DMS 273 treated with DMSO at 0.1 percent for 48 hours (cell line): ENCODE measurements at regions not wholly inside any gene's neighbourhood (a gene's known extent, or its start where the extent isn't known, plus 50 kb on each side); places are given as distances from the start of the nearest gene placed in this dataset.

ENCODE experiments used
- DNase-seq: peaks from one replicate; lab custom pipeline; 2025; lab: John Stamatoyannopoulos, UW

DNA sequence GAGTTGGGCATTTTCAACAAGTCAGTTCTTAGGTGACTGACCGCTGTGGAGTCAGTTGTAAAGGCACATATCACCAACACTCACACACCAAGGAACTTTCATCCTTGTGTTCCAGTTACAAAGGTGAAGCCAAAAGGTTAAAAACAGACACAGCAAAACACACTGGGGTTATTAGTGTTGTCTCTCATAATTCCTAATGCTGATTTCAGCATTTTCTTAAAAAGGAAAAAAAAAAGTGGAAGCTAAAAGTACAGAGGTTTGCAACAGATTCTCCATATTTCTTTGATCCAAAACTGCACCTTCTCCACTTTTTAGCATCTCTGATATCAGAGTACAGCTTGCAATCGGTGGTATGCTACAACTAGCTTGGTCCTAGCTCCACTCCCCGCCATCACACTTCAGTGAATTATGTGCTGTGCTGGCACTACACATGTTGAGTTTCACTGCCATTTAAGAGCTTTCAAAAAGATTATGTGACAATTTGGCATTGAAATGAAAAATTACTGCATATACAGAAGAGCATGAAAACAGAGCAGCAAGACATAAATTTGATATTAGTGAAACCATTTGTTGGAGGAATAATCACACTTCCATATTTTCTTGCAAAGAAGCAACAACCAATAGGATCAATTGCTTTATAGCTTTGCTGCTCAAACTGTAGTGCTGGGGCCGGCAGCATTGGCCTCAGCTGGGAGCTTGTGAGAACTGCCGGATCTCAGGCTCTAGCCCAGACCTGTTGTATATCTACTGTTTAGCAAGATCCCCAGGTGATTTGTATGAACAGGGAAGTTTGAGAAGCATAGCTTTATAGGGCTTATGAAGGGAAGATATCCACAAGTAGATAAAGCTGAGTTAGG lies 62.3 kb upstream of the DAPL1 start:
- no peak for DNase-seq

DNA sequence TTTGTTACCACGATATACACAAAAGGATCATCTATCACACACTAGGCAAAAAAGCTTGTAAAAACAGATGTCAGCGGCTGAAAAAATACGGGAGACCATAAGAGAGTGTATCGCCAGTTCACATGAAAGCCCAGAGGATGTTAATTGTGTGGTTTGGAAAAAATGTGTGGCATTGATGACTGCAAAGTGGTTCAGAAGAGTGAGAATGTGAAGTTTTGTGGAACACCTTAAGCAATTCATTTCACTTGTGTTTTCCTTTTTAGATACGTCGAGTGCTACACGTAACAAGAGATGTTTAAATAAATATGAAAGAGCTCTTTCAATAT lies 61.7 kb upstream of the DAPL1 start:
- no peak for DNase-seq

DNA sequence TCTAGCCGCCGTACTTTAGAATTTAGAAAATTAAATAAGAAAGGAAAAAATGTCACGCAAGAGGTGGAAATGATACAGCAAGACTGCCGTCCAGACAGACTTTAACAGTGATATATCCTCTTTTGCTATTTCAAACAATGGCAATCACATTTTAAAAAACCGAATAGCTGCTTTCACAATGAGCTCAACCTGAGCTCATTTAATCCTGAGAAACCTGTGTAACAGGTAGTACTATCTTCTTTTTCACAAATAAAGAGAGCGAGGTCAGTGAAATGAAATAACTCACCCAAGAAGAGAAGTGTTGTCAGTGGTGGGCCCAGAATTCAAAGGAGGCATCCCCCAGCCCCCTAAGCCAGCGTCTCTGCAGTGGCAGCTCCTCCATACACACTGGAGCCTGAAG lies 60.7 kb upstream of the DAPL1 start:
- no peak for DNase-seq

DNA sequence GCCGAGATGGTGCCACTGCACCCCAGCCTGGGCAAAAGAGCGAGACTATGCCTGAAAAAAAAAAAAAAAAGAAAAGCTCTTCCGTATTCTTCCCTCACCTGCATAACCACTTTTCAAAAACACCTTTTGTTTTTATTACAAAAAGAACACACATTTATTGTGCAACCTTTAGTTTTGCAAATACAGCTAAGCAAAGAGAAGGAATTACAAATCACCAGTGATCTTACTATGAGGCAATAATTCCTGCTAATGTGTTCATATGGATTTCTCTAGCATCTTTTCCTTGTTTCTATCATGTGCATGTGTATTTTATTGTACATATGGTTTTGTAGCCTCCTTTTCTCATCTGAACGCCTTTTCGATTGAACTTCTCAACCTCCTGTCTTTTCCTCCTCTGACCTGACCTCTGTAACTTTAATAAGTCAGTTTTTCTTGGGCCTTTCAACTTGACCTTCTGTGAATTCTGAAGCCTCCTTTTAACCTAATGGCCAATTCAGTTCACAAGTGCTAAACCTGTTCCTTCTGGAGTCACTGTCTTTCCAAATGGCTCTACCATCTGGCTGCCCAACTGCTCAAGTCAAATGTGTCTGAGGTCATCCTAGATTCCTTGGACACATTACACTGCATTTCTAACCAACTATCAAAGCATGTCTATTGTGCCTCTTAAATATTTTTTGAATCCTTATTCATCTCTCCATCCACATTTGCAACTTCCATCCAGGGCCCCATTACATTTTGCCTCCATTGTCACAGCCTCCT lies 59.1 kb upstream of the DAPL1 start:
- DNase-seq = peak; percentile 57

DNA sequence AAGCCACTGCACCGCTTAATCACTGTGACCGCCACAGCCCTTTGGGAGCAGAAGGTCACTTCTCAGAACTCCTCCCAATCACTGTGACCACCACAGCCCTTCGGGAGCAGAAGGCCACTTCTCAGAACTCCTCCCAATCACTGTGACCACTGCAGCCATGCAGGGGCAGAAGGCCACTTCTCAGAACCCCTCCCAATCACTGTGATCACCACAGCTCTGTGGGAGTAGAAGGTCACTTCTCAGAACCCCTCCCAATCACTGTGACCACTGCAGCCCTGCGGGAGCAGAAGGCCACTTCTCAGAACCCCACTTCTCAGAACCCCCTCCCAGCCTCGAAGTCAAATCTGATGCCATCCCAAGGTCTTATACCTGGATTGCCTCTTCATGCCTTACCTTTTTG lies 56.8 kb upstream of the DAPL1 start:
- DNase-seq = no peak

DNA sequence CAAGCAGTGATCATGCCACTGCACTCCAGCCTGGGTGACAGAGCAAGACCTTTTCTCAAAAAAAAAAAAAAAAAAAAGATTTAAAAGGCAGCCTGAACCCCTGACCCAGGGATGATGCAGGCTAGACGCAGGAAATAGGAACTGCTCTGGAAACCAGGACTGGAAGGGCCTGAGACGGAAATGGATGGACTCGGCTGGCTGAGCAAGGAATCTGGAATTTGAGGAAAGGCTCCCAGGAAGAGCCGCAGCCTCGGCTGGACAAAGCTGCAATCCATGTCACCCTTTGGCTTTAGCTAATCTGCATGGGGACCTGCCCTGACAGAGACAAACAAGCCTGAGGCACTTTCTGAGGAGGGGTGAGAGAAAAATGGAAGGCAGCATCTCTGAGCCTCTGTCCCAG lies 55.0 kb upstream of the DAPL1 start:
- DNase-seq = no peak

DNA sequence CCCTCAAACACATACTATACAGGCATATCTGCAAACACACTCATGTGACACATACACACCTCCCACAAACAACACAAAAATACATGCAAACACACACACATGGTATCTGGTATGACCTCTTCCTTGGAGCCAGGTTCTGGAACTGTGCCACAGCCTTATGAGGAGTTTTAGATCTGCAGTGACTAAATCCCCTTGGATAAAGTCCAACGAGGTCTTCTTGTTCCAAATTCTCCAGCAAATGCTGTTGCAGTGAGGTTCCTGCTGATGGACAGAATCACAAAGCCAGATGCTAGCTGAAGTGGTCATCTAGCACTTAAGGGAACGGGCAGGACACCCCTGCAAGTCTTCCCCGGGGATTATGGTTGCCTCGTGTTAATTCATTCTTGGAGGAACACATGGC lies 54.5 kb upstream of the DAPL1 start:
- DNase-seq = no peak

DNA sequence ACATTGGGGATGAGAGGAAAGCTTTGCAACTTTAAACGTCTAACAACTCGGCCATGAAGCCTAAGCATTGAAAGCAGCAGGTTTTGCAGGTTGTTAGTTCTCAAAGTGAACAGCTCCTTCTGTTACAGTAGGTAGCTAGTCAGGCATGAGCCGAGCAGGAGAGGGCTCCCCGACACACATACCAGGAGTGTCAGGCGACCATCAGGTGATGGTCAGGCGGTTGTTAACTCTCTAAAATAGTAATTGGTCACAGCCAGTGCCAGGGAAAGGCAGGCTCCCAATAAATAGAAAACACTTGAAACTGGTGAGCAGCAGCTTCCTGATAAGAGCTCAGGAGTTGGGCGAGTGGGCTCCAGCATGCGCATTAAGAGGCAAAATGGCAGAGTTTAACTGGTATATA lies 53.5 kb upstream of the DAPL1 start:
- no peak for DNase-seq

DNA sequence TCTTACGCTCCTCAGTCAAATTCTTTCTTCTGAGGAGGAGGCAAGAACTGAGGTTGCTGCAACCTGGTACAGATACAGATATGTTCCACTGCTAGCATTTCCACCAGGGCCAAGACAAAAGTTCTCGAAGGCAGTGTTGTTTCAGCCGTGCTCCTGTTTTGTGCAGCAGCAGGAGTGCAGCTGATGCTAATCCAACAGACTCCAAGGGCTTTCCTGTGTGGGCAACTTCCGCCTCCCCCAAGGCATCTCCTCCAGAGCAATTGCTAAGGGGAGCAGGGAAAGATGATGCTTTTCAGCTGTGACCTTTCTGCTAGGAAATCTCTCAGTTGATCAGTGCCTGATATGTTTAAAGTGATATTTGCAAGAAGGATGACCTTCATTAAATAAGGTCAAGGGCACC lies 52.6 kb upstream of the DAPL1 start:
- DNase-seq = no peak

DNA sequence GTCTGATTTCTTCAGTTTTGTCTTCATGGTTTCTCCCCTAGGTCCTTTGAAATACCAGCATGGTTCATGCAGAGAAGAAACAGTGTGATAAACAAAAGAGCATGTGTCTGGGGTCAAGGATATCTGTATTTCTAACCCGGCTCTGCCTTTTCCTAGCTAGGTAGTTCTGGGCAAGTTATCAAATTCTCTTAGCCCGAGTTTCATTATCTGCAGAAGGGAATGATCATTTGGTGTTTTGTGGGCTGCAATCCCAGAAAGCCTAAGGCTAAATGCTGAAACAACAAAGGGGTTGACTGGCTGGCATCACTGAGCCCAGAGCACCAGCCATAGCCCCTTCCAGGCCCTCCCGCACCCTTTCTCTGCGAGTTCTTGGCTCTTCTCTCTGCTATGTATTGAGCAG lies 51.7 kb upstream of the DAPL1 start:
- DNase-seq = no peak

DNA sequence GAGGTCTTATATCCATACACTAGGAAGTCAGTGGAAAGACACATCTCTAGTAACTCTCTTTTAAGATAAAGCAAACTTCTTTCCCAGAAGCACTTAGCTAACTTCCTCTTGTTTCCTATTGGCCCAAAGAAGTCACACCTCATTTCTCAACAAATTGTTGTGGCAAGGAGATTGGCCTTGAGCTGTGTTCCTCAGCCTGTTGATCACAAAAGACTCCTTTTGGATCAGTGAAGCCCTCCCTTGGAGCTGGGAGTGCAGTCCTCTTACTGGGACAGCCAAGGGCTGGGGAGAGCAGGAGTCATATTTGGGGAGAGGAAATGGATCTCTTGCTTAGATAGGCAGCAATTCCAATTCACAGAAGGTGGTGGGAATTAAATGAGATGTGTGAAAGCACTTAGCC lies 51.2 kb upstream of the DAPL1 start:
- DNase-seq = no peak

DNA sequence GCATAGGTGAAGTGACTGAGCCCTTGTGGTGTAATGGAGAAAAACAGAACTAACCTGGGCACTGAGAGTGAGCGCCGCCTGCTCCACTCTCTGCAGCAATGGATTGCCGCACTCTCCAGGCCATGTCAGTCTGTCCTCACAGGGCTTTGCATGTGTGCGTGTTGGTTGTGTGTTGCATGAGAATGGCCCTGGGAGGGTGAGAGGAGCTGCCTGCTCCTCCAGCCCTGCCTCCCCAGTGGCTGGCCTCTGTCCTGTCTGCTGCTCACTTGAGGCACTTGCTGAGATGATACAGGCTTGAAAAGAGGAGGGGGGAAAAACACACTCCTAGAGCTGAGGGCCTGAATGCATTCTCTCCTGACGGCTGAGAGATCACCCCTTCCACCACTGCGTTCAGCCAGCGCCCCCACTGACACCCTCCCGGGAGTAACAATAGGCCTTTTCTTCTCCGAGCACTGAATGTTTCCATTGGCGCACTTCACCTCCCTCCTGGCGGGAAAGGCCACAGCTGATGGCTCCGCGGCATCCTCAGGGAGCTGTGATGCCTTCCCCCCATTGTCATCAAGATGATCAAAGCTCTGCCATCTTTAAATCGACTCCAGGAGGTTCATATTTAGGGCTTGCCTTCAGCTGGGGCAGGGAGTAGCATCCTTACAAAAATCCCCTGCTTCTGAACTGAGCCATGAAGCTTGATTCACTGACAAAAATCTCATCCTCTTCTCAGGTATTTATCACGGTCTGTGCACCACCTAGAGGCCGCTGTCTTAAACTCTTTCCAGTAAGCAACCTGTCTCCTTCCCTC lies 49.9 kb upstream of the DAPL1 start:
- peak; percentile 24 for DNase-seq
